ENCODE measurements at regions not wholly inside any gene's neighbourhood (a gene's known extent, or its start where the extent isn't known, plus 50 kb on each side); places are given as distances from the start of the nearest gene placed in this dataset.

DNA sequence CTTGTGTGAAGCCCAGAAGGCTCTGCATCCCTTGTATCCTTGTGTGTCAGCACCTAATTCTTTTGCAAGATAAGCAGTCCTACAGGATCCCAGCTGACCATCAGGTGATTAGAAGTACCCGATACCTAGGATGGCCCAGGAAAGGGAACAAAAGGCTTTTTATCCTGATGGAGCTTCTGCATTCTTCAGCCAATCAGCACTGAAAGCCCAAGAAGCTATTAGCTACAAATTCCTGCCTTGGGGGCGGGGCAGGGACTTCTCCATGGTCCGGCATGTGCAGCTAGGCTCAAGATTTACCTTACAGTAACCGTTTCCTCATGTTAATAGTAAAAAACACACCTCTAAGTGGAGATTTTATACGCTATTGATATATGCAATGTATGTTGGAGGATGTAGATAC is 264.6 kb upstream of the THUMPD2 start:
- no peak overlapping the region for H3K27ac ChIP-seq (ENCODE audit: low read depth, low read length)
- no peak overlapping the region for H3K4me3 ChIP-seq (ENCODE audit: low read depth, low read length)
- H3K9ac ChIP-seq (ENCODE audit: low read depth, low read length) = no peak overlapping the region
- H3K4me1 ChIP-seq (ENCODE audit: control insufficient read depth, insufficient read depth, low read length) = no peaks in the 10 kb centered on the region; the same call in 1 of the 2 replicates
- H3K9me3 ChIP-seq (ENCODE audit: control insufficient read depth, insufficient read depth, low read length) = no peaks in the 10 kb centered on the region
- H3K27me3 ChIP-seq (ENCODE audit: control insufficient read depth, insufficient read depth, low read length) = no peaks in the 10 kb centered on the region
- no peaks in the 10 kb centered on the region for H3K36me3 ChIP-seq (ENCODE audit: control insufficient read depth, insufficient read depth, low read length)

- no peak overlapping the region for H3K4me3 ChIP-seq (ENCODE audit: low read depth, low read length)
- no peaks in the 10 kb centered on the region for H3K27me3 ChIP-seq (ENCODE audit: control insufficient read depth, insufficient read depth, low read length)
- no peaks in the 10 kb centered on the region; the same call in 1 of the 2 replicates for H3K4me1 ChIP-seq (ENCODE audit: control insufficient read depth, insufficient read depth, low read length)
- no peak overlapping the region for H3K9ac ChIP-seq (ENCODE audit: low read depth, low read length)
- no peaks in the 10 kb centered on the region for H3K9me3 ChIP-seq (ENCODE audit: control insufficient read depth, insufficient read depth, low read length)
- H3K36me3 ChIP-seq (ENCODE audit: control insufficient read depth, insufficient read depth, low read length) = no peaks in the 10 kb centered on the region
- H3K27ac ChIP-seq (ENCODE audit: low read depth, low read length) = no peak overlapping the region
Measured at GRCh38 chr2:40043191-40043590, 264.1 kb upstream of the THUMPD2 start.

GRCh38 chr2:40041422-40042382 is 262.6 kb upstream of the THUMPD2 start:
- no peak overlapping the region for H3K27ac ChIP-seq (ENCODE audit: low read depth, low read length)
- no peak overlapping the region for H3K9ac ChIP-seq (ENCODE audit: low read depth, low read length)
- no peaks in the 10 kb centered on the region for H3K9me3 ChIP-seq (ENCODE audit: control insufficient read depth, insufficient read depth, low read length)

GRCh38 chr2:40039549-40039948 is 260.5 kb upstream of the THUMPD2 start:
- Histone ChIP-seq H3K9me3 (ENCODE audit: control insufficient read depth, insufficient read depth, low read length) (no peaks in the 10 kb centered on the region), H3K4me1 (ENCODE audit: control insufficient read depth, insufficient read depth, low read length) (no peaks in the 10 kb centered on the region; the same call in 1 of the 2 replicates), H3K4me3 (ENCODE audit: low read depth, low read length) (no peak overlapping the region), H3K36me3 (ENCODE audit: control insufficient read depth, insufficient read depth, low read length) (no peaks in the 10 kb centered on the region), H3K27me3 (ENCODE audit: control insufficient read depth, insufficient read depth, low read length) (no peaks in the 10 kb centered on the region), H3K27ac (ENCODE audit: low read depth, low read length) (no peak overlapping the region), H3K9ac (ENCODE audit: low read depth, low read length) (no peak overlapping the region)

More at GRCh38 chr2:40041422-40042382, 262.6 kb upstream of the THUMPD2 start:
- no peaks in the 10 kb centered on the region for H3K27me3 ChIP-seq (ENCODE audit: control insufficient read depth, insufficient read depth, low read length)
- no peaks in the 10 kb centered on the region; the same call in 1 of the 2 replicates for H3K4me1 ChIP-seq (ENCODE audit: control insufficient read depth, insufficient read depth, low read length)
- H3K36me3 ChIP-seq (ENCODE audit: control insufficient read depth, insufficient read depth, low read length) = no peaks in the 10 kb centered on the region
- no peak overlapping the region for H3K4me3 ChIP-seq (ENCODE audit: low read depth, low read length)

- Histone ChIP-seq H3K9ac (ENCODE audit: low read depth, low read length) (no peak overlapping the region), H3K27me3 (ENCODE audit: control insufficient read depth, insufficient read depth, low read length) (no peaks in the 10 kb centered on the region), H3K4me1 (ENCODE audit: control insufficient read depth, insufficient read depth, low read length) (no peaks in the 10 kb centered on the region; the same call in 1 of the 2 replicates), H3K9me3 (ENCODE audit: control insufficient read depth, insufficient read depth, low read length) (no peaks in the 10 kb centered on the region), H3K36me3 (ENCODE audit: control insufficient read depth, insufficient read depth, low read length) (no peaks in the 10 kb centered on the region), H3K4me3 (ENCODE audit: low read depth, low read length) (no peak overlapping the region), H3K27ac (ENCODE audit: low read depth, low read length) (no peak overlapping the region)
Measured at GRCh38 chr2:40038646-40039045, 259.6 kb upstream of the THUMPD2 start.

DNA sequence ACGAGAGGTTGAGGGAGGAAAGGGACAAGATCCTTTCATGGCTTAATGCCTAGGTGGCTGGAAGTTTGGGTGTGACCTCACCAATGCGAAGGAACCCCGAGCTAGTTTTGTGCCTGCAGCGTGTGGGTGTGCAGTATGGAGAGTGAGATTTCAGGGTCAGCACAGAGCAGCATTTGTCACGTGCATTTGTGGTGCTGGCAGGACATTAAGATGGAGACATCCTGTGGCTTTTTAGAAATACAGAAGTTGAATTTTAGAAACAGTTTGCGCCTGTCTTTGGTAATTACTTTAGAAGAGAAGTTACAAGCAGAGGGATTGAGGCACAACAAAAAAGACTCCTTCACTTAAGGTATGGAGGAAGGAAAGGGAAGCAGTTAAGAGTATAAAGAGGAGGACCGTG is 258.2 kb upstream of the THUMPD2 start:
- Histone ChIP-seq H3K36me3 (ENCODE audit: control insufficient read depth, insufficient read depth, low read length) (no peaks in the 10 kb centered on the region), H3K4me1 (ENCODE audit: control insufficient read depth, insufficient read depth, low read length) (no peaks in the 10 kb centered on the region), H3K9me3 (ENCODE audit: control insufficient read depth, insufficient read depth, low read length) (no peaks in the 10 kb centered on the region), H3K9ac (ENCODE audit: low read depth, low read length) (no peak overlapping the region), H3K27me3 (ENCODE audit: control insufficient read depth, insufficient read depth, low read length) (no peaks in the 10 kb centered on the region), H3K4me3 (ENCODE audit: low read depth, low read length) (no peak overlapping the region), H3K27ac (ENCODE audit: low read depth, low read length) (no peak overlapping the region)

DNA sequence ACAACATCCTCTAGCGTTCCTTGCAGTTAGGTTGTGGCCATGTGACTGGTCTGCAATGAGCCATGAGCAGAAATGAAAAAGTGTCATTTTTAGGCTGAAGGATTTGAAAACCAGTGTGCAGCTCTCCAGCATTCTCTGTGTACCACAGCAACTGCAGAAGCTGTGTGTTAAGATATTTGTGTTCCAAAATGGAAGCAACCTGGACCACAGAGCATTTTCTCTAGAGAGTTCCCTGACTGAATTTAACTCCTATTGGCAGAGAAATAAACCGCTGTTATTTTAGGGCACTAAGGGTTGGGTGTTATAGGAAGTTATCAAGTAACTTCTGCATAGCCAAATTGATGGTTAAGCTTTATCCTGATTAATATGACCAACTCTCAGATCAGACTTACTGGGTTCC is 257.2 kb upstream of the THUMPD2 start:
- H3K4me3 ChIP-seq (ENCODE audit: low read depth, low read length) = no peak overlapping the region
- no peaks in the 10 kb centered on the region for H3K4me1 ChIP-seq (ENCODE audit: control insufficient read depth, insufficient read depth, low read length)
- no peak overlapping the region for H3K9ac ChIP-seq (ENCODE audit: low read depth, low read length)
- H3K27ac ChIP-seq (ENCODE audit: low read depth, low read length) = no peak overlapping the region
- H3K27me3 ChIP-seq (ENCODE audit: control insufficient read depth, insufficient read depth, low read length) = no peaks in the 10 kb centered on the region
- no peaks in the 10 kb centered on the region for H3K9me3 ChIP-seq (ENCODE audit: control insufficient read depth, insufficient read depth, low read length)
- H3K36me3 ChIP-seq (ENCODE audit: control insufficient read depth, insufficient read depth, low read length) = no peaks in the 10 kb centered on the region

- no peaks in the 10 kb centered on the region for H3K4me1 ChIP-seq (ENCODE audit: control insufficient read depth, insufficient read depth, low read length)
- H3K36me3 ChIP-seq (ENCODE audit: control insufficient read depth, insufficient read depth, low read length) = no peaks in the 10 kb centered on the region
- H3K9ac ChIP-seq (ENCODE audit: low read depth, low read length) = no peak overlapping the region
- no peak overlapping the region for H3K27ac ChIP-seq (ENCODE audit: low read depth, low read length)
- H3K9me3 ChIP-seq (ENCODE audit: control insufficient read depth, insufficient read depth, low read length) = no peaks in the 10 kb centered on the region
- H3K27me3 ChIP-seq (ENCODE audit: control insufficient read depth, insufficient read depth, low read length) = no peaks in the 10 kb centered on the region
- H3K4me3 ChIP-seq (ENCODE audit: low read depth, low read length) = no peak overlapping the region
Measured at GRCh38 chr2:40034801-40035200, 255.7 kb upstream of the THUMPD2 start.

DNA sequence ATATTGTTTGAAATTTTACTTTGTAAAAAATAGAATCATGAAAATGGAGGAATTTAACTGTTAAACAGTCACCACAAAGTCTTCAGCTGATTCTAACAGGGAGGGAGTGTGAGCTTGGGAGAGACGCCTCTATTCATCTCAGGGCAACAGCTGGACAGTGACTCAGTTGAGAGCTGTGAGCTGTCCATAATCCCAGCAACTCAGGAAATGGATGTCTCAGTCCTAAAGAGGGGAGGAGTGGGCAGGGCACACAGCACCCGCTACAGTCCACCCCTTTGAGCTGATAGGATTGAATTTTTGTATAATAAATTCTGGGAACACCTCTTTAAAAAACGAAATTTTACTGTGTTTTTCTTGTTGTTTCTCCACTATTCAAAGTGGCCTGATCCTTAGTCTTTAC is 255.1 kb upstream of the THUMPD2 start:
- H3K27ac ChIP-seq (ENCODE audit: low read depth, low read length) = no peak overlapping the region
- no peaks in the 10 kb centered on the region for H3K36me3 ChIP-seq (ENCODE audit: control insufficient read depth, insufficient read depth, low read length)
- no peaks in the 10 kb centered on the region for H3K4me1 ChIP-seq (ENCODE audit: control insufficient read depth, insufficient read depth, low read length)
- H3K9ac ChIP-seq (ENCODE audit: low read depth, low read length) = no peak overlapping the region
- no peaks in the 10 kb centered on the region for H3K9me3 ChIP-seq (ENCODE audit: control insufficient read depth, insufficient read depth, low read length)
- no peak overlapping the region for H3K4me3 ChIP-seq (ENCODE audit: low read depth, low read length)
- no peaks in the 10 kb centered on the region for H3K27me3 ChIP-seq (ENCODE audit: control insufficient read depth, insufficient read depth, low read length)

GRCh38 chr2:40033781-40034180 is 254.7 kb upstream of the THUMPD2 start:
- Histone ChIP-seq H3K36me3 (ENCODE audit: control insufficient read depth, insufficient read depth, low read length) (no peaks in the 10 kb centered on the region), H3K9ac (ENCODE audit: low read depth, low read length) (no peak overlapping the region), H3K27me3 (ENCODE audit: control insufficient read depth, insufficient read depth, low read length) (no peaks in the 10 kb centered on the region), H3K4me3 (ENCODE audit: low read depth, low read length) (no peak overlapping the region), H3K27ac (ENCODE audit: low read depth, low read length) (no peak overlapping the region), H3K4me1 (ENCODE audit: control insufficient read depth, insufficient read depth, low read length) (no peaks in the 10 kb centered on the region), H3K9me3 (ENCODE audit: control insufficient read depth, insufficient read depth, low read length) (no peaks in the 10 kb centered on the region)

GRCh38 chr2:40032650-40033319 is 253.7 kb upstream of the THUMPD2 start:
- H3K9ac ChIP-seq (ENCODE audit: low read depth, low read length) = no peak overlapping the region
- no peak overlapping the region for H3K27ac ChIP-seq (ENCODE audit: low read depth, low read length)
- H3K9me3 ChIP-seq (ENCODE audit: control insufficient read depth, insufficient read depth, low read length) = no peaks in the 10 kb centered on the region
- no peaks in the 10 kb centered on the region for H3K27me3 ChIP-seq (ENCODE audit: control insufficient read depth, insufficient read depth, low read length)
- no peak overlapping the region for H3K4me3 ChIP-seq (ENCODE audit: low read depth, low read length)
- no peaks in the 10 kb centered on the region for H3K4me1 ChIP-seq (ENCODE audit: control insufficient read depth, insufficient read depth, low read length)
- H3K36me3 ChIP-seq (ENCODE audit: control insufficient read depth, insufficient read depth, low read length) = no peaks in the 10 kb centered on the region
